HL-60 (cell line): ENCODE measurements at regions not wholly inside any gene's neighbourhood (a gene's known extent, or its start where the extent isn't known, plus 50 kb on each side); places are given as distances from the start of the nearest gene placed in this dataset.

Experiments used
- CTCF ChIP-seq: IDR thresholded peaks from one replicate; pipeline ENCODE4 v1.5.1; 2011; ENCODE audit warnings: low read length, control low read depth, inconsistent platforms; ENCODE audit not compliant: insufficient read depth
- POLR2AphosphoS5 ChIP-seq: IDR thresholded peaks from 2 replicates; pipeline ENCODE4 v1.6.1; 2012; ENCODE audit warnings: low read depth
- REST ChIP-seq: IDR thresholded peaks from 2 replicates; pipeline ENCODE4 v1.6.1; 2012; ENCODE audit warnings: low read depth; ENCODE audit not compliant: insufficient replicate concordance
- SPI1 ChIP-seq: IDR thresholded peaks from 2 replicates; pipeline ENCODE4 v1.6.1; 2012; ENCODE audit warnings: low read depth, mild to moderate bottlenecking, borderline replicate concordance

GRCh38 chr2:52084759-52085158, 1052.8 kb upstream of the NRXN1 start:
- no peak for TF ChIP-seq CTCF
- no peak for TF ChIP-seq SPI1
- no peak for TF ChIP-seq POLR2AphosphoS5
- no peak for TF ChIP-seq REST
